Lung microvascular endothelial cell (primary cell): ENCODE measurements at regions not wholly inside any gene's neighbourhood (a gene's known extent, or its start where the extent isn't known, plus 50 kb on each side); places are given as distances from the start of the nearest gene placed in this dataset.
"Not testable (repeated sequence)": the region's sequence is repeated elsewhere in the genome, so short reads cannot be mapped to it uniquely, and the experiment has no call there.

Experiments used
- DNase-seq, 2 donors: peaks; one replicate each; pipeline versions ENCODE4 v3.0.0 to v3.0.0-alpha.2; 2010; ENCODE audit warnings: low read depth in 2 of 2

GRCh38 chr2:40564184-40564583 lies 112.3 kb upstream of the SLC8A1 start:
- no peak for DNase-seq

GRCh38 chr2:40579247-40579646 lies 127.4 kb upstream of the SLC8A1 start:
- no peak for DNase-seq

GRCh38 chr2:40584432-40584831 lies 132.5 kb upstream of the SLC8A1 start:
- no peak for DNase-seq

GRCh38 chr2:40591774-40592173 lies 139.9 kb upstream of the SLC8A1 start:
- DNase-seq = no peak

- DNase-seq = no peak
Observed at GRCh38 chr2:40592218-40592617, 140.3 kb upstream of the SLC8A1 start.

DNA sequence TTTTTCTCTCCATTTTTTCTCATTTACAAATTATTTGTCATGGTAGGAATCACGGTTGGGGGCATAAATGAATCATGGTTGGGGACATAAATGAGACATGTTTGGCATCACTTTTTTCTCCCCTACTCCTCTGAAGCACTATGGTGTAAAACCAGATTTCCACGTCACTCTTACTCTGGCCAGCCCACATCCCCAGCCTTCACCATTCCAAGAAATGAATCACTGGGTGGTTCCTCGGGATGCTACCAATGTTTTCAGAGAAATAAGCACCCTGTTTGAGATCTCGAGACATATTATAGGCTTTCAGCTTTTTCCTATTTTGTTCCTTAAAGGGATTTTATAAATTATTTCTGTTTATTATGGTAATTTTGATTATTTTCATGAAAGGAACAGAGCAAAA lies 155.0 kb upstream of the SLC8A1 start:
- DNase-seq = no peak

DNA sequence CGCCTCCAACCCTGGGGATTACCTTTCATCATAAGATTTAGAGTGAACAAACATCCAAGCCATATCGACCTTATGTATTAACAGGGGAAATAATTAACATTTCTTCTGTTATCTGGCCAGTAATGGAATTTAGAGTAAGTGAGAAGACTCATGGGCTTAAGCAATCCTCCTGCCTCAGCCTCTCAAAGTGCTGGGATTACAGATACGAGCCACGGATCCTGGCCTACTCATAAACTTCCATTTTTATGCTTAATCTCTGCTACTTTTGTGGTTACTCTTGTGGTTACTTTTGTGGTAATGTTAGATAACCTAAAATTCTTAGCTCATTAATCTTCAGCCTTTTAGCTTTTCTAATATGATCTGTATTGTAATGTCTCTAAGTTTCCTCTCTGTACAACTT lies 159.3 kb upstream of the SLC8A1 start:
- no peak for DNase-seq

DNA sequence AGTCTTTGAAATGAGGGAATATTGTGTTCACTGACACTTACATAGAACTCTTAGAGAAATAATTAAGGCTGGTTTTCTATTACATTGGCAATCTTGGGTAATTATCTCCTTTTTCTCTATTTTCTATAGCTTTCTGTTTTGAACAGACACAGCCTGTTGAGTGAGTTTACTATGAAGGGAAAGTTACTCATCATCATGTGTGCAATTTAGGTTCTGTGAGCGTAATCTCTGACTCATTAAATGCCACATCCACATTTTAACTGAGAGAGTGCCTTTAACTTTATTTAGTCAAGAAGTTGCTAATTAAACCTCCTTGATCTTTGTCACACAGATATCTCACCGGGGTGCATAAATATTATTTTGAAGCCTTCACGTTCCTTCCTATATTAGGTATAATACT lies 174.0 kb upstream of the SLC8A1 start:
- DNase-seq = peak in 1 of 2 donors; percentile 4

GRCh38 chr2:40628556-40628955 lies 176.7 kb upstream of the SLC8A1 start:
- DNase-seq = no peak

DNA sequence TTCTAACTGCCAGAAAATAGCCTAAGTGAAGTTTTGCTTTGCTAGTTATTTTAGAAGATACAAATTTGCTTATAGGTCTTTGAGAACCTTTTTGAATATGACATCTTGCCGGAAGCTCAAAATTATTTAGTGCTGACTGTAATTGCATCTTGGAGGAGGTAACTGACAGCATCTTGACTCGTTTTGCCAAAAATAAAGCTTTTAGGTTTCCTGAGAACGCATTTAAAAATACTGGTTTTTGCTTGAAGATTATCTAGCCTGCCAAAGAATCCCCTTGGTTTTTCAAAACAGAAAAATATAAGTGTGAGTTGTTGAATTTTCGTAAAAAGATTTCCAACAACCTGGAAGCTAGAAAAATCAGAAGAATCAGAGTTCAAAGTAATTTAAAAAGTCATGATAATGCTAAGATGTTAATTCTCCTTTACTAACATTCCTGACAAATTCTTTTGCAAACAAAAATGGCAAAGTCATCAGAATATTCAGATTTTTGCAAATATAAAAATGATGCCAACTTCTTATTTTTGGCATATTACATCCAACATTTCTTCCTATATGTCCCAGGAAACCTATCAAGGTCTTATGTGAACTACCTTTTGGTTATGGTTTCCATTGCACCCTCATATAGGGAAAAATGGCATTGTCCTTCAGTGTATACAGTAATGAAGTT lies 178.0 kb upstream of the SLC8A1 start:
- no peak for DNase-seq

DNA sequence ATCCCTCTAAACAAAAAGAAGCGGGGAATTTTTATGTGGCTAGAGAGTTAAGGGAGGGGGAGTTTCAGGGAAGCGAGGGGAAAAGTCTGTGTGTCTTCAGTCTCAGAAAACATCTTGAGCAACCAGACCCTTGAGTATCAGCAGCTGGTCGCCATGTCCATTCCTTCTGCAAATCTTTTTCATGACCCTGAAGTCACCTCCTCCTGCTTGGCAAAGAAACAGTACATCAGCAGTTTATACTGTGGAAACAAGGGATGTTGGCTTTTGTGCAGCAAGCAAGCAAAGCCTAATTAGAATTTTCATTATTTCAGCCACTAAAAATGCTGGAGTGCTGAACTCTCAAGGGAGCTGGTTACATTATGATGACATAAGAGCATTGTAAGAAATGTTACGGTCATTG lies 187.4 kb upstream of the SLC8A1 start:
- DNase-seq = no peak

GRCh38 chr2:40642237-40642636 lies 190.3 kb upstream of the SLC8A1 start:
- no peak for DNase-seq

DNA sequence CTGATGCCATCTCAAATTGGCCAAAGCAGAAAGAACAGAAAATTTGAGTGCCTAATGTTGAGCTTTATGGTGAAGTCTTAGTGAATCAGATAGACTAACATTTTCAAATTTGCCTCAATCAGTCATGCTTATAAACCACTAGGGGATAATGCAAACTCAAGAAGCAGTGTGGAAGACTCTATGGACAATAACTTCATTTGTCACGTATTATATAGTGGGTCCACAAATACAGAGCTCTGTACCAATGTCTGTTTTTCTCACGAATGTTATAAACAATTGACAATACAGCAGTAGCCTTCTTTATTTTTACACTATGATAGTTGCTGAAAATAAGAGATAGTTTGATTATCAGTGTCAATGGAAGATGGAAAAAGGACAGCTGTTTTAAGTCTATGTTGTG lies 190.8 kb upstream of the SLC8A1 start:
- no peak for DNase-seq

GRCh38 chr2:40646642-40647041 lies 194.8 kb upstream of the SLC8A1 start:
- DNase-seq = no peak

DNA sequence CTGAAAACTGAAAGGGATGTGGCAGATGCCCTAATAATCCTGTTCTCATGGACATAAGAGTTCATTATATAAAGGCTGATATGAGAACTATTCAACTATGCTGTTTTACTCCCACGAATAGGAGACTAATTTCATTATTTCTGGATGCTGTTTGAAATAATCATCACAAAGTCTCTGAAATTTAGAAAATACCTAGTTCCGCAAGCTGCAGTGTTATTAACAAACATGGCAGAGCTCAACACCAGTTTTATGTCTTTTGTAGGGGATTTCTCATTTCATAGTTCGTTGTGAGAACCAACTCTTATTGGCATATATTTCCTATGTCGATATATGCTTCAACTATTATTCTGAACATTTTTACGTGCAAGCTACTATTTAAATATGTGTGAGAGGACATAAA lies 200.3 kb upstream of the SLC8A1 start:
- no peak for DNase-seq

DNA sequence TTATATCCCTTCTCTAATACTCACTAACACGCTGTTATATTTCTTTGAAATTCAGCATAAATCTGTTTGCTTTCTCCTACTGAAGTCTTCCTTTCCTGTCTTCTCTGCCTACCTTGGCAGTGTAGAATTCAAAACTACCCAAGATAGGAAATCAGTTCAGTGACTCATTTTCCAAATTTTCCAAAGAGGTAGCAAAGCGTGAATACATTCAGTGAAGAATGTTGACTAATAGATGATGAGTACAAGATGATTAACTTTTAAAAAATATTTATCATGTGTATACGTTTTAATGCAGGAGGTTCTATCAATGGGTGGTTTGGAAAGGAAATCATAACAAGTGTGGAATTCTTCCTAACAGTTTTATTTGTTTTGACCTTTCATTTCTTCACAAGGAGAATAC lies 201.9 kb upstream of the SLC8A1 start:
- DNase-seq = no peak

- no peak for DNase-seq
Observed at GRCh38 chr2:40654346-40654745, 202.5 kb upstream of the SLC8A1 start.

- peak in 1 of 2 donors; percentile 2 for DNase-seq
Observed at GRCh38 chr2:40658941-40659340, 207.1 kb upstream of the SLC8A1 start.

GRCh38 chr2:40665493-40666232 lies 213.8 kb upstream of the SLC8A1 start:
- no peak for DNase-seq

- no peak for DNase-seq
Observed at GRCh38 chr2:40666398-40666797, 214.5 kb upstream of the SLC8A1 start.

DNA sequence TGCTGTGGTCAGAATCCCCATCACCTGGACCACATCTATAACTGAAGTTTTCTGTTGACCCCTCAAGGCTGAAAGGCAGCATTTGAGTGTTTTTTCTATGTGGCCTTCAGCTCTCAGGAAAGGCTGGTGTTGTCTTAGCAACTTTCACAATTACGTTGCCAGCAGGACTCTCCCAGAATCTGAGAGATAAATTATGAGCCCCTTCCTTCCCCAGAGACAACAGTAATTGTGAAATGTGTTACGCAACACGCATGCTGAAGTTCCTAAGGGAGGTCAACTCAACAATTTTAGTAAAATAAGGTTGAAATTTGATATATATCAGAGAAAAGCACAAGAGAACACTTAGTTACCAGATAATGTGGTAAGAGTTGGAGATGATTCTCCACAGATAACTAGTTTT lies 216.5 kb upstream of the SLC8A1 start:
- no peak for DNase-seq

- not testable (repeated sequence) for DNase-seq
Observed at GRCh38 chr2:40676134-40676790, 224.4 kb upstream of the SLC8A1 start.

DNA sequence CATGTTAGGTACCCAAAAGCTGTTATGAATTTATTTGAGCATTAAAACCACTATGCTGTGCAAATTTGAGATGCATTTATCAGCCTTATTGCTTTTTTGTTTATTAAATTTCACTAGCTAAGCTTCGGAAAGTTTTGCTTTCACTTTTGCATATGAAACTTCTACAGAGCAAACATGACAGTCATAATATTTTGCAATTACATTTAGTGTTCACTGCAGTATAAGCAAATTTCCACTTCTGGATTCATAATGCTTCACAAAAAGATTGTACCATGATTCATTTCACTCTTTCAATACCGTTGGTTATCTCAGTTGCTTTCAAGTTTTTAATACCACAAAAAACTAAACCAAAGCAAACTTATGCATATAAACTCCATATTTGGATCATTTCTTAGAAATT lies 228.7 kb upstream of the SLC8A1 start:
- DNase-seq = no peak
